Epithelial cell of proximal tubule (primary cell): ENCODE measurements at regions not wholly inside any gene's neighbourhood (a gene's known extent, or its start where the extent isn't known, plus 50 kb on each side); places are given as distances from the start of the nearest gene placed in this dataset.

Experiments used
- DNase-seq: peaks from one replicate; pipeline ENCODE4 v3.0.0-alpha.2; 2011; ENCODE audit warnings: low read depth
- H3K4me3 ChIP-seq: 2 replicates; pipeline ENCODE4 v1.5.1; 2011; ENCODE audit warnings: low read depth, mild to moderate bottlenecking, low read length
- TF ChIP-seq, protein P1 (sequence below): conservative IDR thresholded peaks from 2 replicates; pipeline ENCODE4 v1.5.1; 2012; ENCODE audit warnings: low read depth, mild to moderate bottlenecking, low read length

DNA sequence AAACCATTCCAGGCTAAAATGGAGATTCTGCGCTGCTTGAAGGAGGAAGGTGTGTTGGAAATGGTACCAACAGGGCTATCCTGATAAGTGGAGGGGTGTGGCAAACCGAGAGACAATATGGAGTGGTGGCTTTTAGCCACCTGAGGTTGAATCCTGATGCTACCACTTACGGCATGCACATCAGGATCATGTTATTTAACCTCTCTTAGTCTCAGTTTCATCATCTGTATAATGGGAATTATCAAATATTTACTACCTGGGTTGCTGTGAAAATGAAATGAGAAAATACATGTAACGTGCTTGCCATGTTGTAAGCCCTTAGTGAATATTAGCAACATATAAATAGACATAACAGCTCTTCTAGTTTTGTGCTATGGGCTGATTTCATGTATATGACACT is 117.1 kb downstream of the TBX19 start:
- TF ChIP-seq, protein P1, sequence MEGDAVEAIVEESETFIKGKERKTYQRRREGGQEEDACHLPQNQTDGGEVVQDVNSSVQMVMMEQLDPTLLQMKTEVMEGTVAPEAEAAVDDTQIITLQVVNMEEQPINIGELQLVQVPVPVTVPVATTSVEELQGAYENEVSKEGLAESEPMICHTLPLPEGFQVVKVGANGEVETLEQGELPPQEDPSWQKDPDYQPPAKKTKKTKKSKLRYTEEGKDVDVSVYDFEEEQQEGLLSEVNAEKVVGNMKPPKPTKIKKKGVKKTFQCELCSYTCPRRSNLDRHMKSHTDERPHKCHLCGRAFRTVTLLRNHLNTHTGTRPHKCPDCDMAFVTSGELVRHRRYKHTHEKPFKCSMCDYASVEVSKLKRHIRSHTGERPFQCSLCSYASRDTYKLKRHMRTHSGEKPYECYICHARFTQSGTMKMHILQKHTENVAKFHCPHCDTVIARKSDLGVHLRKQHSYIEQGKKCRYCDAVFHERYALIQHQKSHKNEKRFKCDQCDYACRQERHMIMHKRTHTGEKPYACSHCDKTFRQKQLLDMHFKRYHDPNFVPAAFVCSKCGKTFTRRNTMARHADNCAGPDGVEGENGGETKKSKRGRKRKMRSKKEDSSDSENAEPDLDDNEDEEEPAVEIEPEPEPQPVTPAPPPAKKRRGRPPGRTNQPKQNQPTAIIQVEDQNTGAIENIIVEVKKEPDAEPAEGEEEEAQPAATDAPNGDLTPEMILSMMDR: no peak

DNA sequence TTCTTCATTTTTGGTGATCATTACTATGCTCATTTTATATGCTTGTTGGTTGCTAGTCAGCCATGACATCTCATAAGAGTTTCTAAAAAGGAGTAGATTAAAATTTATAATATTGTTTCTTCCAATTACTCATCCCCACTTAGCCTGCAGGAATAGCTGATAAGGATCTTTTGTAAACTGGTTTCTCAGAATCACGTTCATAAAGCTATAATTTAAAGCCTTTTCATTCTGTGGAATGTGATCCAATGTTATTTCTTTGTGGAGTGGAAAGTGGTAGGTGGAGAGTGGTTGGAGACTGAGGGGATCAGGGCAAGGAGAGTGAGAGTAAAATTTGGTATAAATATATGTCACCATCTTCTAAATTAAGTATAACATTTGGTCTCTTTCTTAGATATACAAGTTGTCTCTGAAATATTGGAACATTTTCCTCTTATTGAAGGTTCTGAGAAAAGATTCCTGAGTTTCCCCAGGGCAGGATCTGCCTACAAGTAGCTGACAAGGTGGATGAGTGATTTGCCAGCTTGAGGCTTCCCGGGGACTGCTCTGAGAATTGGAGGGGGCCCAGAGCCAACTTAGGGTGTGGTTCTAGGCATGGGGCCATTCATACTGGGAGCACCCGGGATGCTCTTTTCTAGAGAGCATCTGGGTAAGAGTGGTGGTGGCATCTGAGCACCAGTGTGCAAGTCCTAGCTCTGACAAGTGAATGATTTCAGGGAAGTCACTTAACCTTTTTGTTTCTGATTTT is 116.4 kb downstream of the TBX19 start:
- no peak for DNase-seq
- H3K4me3 ChIP-seq: no peak overlapping the region
- TF ChIP-seq, protein P1: no peak

More for the DNA sequence above, 117.1 kb downstream of the TBX19 start:
- DNase-seq: no peak
- no peak overlapping the region for H3K4me3 ChIP-seq

DNA sequence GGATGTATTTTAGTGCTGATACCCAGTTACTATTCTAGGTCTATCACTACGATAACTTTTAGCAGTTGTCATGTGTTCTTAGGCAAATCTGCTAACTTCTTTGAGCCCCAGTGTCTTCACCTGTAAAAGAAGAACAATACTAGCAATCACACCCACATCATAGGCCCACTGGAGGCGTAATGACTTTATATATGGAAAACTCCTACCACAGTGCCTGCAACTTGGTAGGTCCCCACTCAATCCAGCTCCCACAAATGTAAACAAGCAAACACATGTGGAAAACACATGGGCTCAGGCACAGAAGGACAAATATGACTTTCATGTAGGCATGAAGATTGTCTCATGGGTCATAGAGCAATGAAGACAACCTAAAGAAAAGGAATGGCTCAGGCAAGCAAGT is 115.8 kb downstream of the TBX19 start:
- no peak overlapping the region for H3K4me3 ChIP-seq
- DNase-seq: no peak
- TF ChIP-seq, protein P1: no peak

DNA sequence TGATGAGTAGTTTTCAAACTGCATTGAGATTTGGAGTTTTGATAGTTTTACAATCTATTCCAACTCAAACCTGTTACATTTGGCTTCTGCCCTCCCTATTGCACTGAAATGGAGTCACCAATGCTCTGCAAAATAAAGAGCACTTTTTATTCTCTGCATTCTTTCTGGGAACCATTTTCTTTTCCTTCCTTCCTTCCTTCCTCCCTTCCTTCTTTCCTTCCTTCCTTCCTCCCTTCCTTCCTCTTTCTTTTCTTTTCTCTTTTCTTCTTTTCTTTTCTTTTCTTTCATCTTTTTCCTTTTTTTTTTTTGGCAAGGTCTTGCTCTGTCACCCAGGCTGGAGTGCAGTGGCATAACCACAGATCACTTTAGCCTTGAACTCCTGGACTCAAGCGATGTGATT is 114.2 kb downstream of the TBX19 start:
- TF ChIP-seq, protein P1: no peak
- no peak overlapping the region for H3K4me3 ChIP-seq
- no peak for DNase-seq

DNA sequence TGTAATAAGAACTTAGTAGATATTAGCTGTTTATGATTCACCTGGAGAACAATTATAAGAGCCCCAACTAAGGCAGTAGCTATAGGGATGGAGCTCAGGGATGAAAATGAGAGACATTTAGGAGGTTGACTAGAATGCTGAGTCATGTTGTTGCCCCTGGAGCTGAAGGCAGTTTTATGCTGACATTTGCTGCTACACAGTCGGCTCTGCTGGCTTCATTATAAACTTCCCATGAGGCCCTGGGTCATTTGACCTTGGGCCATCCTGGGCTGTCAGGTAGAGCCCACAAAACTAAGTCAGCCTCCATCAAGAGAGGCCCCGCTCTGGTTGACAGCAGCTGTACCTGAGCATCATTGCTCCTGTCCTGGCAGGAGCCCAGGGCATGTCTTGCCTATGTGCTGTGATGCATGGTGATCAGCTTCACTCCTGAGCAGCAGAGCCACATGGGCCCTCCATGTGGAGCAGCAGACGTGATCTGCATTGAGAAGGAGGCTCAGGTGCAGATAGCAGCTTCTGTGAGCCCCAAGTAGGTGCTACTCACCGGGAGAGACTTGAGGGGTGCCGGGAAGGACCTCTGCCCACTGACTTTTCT is 112.4 kb downstream of the TBX19 start:
- TF ChIP-seq, protein P1: no peak
- no peak overlapping the region for H3K4me3 ChIP-seq
- DNase-seq: no peak

DNA sequence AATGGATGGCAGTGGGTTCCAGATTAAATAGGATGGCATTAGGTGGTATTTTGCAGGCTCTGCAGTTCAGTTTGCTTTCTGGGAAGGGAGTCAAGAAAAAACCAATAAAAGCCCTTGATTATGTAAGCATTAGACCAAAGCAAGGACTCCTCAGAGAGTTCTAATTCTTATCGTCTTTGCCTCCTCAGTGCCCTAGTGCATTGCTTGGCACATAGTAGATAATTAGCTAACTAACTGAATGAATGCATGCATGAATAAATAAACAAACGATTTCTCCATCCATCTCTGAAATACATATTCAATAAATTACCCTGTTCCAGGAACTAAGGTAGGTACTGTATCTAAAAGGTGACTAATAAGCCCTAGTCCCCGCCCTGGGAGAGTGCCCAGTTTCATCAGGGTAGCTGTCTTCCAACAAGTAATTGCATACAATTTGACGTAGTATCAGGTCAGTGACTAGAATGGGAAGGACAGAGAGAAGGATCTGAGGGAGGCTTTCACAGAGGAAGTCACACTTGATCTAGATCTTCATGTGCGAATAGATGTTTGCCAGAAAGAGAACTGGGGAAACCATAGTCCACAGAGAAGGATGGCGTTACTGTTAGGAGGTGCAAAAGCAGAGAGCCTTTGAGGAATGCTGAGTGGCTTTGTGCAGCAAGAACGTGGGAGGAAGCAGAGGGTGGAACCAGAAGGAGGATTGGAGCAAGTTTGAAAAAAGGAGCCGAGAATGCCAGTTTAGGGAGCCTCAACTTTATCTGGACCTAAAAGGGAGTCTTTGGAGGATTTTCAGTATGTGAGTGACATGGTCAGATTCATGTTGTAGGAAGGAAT is 111.4 kb downstream of the TBX19 start:
- DNase-seq: no peak
- TF ChIP-seq, protein P1: no peak
- no peak overlapping the region for H3K4me3 ChIP-seq
